HEK293T (cell line): ENCODE measurements at regions not wholly inside any gene's neighbourhood (a gene's known extent, or its start where the extent isn't known, plus 50 kb on each side); places are given as distances from the start of the nearest gene placed in this dataset.

Experiments used
- CTCF ChIA-PET: fragments of 350-600 bp; formaldehyde crosslinking; extraction: SDS; loops from one replicate; lab custom pipeline; 2021; ENCODE audit warnings: antibody characterized with exemption, inconsistent platforms; lab: Yijun Ruan, JAX
- POLR2A ChIA-PET: fragments of 350-600 bp; formaldehyde crosslinking; extraction: SDS; loops from one replicate; lab custom pipeline; 2020; ENCODE audit warnings: antibody characterized with exemption, inconsistent platforms; lab: Yijun Ruan, JAX
- DNase-seq: peaks from one replicate; pipeline ENCODE4 v3.0.0; 2012; ENCODE audit warnings: mixed read lengths; ENCODE audit errors: extremely low spot score
- ARNT ChIP-seq: fragments of 450-650 bp; IDR thresholded peaks from 2 replicates; pipeline ENCODE4 v1.6.1; 2017; ENCODE audit warnings: mild to moderate bottlenecking
- BHLHE40 ChIP-seq: fragments of 450-650 bp; IDR thresholded peaks from 2 replicates; pipeline ENCODE4 v1.6.1; 2016; ENCODE audit warnings: mild to moderate bottlenecking, moderate library complexity, borderline replicate concordance
- CTBP1 ChIP-seq: fragments of 450-650 bp; IDR thresholded peaks from 2 replicates; pipeline ENCODE4 v1.6.1; 2016; ENCODE audit warnings: borderline replicate concordance
- ELF4 ChIP-seq: fragments of 450-650 bp; IDR thresholded peaks from 2 replicates; pipeline ENCODE4 v1.6.1; 2017; ENCODE audit warnings: antibody characterized with exemption
- FOXA1 ChIP-seq: fragments of 450-650 bp; IDR thresholded peaks from 2 replicates; pipeline ENCODE4 v1.6.1; 2016; ENCODE audit warnings: mild to moderate bottlenecking
- FOXK2 ChIP-seq: fragments of 450-650 bp; IDR thresholded peaks from 2 replicates; pipeline ENCODE4 v1.6.1; 2016; ENCODE audit warnings: mild to moderate bottlenecking
- FOXM1 ChIP-seq: fragments of 450-650 bp; IDR thresholded peaks from 2 replicates; pipeline ENCODE4 v1.6.1; 2017; ENCODE audit warnings: mild to moderate bottlenecking, borderline replicate concordance
- HDGF ChIP-seq: fragments of 450-650 bp; IDR thresholded peaks from 2 replicates; pipeline ENCODE4 v1.6.1; 2017; ENCODE audit warnings: antibody characterized with exemption, borderline replicate concordance
- L3MBTL2 ChIP-seq: fragments of 450-650 bp; conservative IDR thresholded peaks from 2 replicates; pipeline ENCODE4 v1.6.1; 2016; ENCODE audit warnings: mild to moderate bottlenecking
- LEF1 ChIP-seq: fragments of 450-650 bp; IDR thresholded peaks from 2 replicates; pipeline ENCODE4 v1.6.1; 2017; ENCODE audit warnings: mild to moderate bottlenecking, borderline replicate concordance
- NFRKB ChIP-seq: fragments of 450-650 bp; IDR thresholded peaks from 2 replicates; pipeline ENCODE4 v1.6.1; 2016; ENCODE audit warnings: mild to moderate bottlenecking, moderate library complexity
- PKNOX1 ChIP-seq: fragments of 450-650 bp; IDR thresholded peaks from 2 replicates; pipeline ENCODE4 v1.6.1; 2016
- SP1 ChIP-seq: fragments of 450-650 bp; IDR thresholded peaks from 2 replicates; pipeline ENCODE4 v1.6.1; 2017
- SUZ12 ChIP-seq: fragments of 450-650 bp; IDR thresholded peaks from 2 replicates; pipeline ENCODE4 v1.6.1; 2016; ENCODE audit warnings: mild to moderate bottlenecking
- TARDBP ChIP-seq: fragments of 450-650 bp; IDR thresholded peaks from 2 replicates; pipeline ENCODE4 v1.6.1; 2016
- ZNF384 ChIP-seq: fragments of 450-650 bp; IDR thresholded peaks from 2 replicates; pipeline ENCODE4 v1.6.1; 2016

GRCh38 chr3:168824107-168824506 is 728.4 kb upstream of the GOLIM4 start:
- POLR2A ChIA-PET = no interaction called here
- CTCF ChIA-PET = no interaction called here
- DNase-seq = no peak

GRCh38 chr3:168823466-168823865 is 727.7 kb upstream of the GOLIM4 start:
- CTCF ChIA-PET = no interaction called here
- POLR2A ChIA-PET = no interaction called here
- no peak for TF ChIP-seq FOXM1
- TF ChIP-seq L3MBTL2 = no peak
- TF ChIP-seq ARNT = no peak
- TF ChIP-seq BHLHE40 = no peak
- no peak for TF ChIP-seq ELF4
- no peak for TF ChIP-seq CTBP1
- no peak for TF ChIP-seq PKNOX1
- TF ChIP-seq TARDBP = no peak
- TF ChIP-seq SUZ12 = no peak
- no peak for TF ChIP-seq FOXA1
- no peak for TF ChIP-seq SP1
- no peak for TF ChIP-seq LEF1
- no peak for DNase-seq

More at GRCh38 chr3:168824107-168824506, 728.4 kb upstream of the GOLIM4 start:
- TF ChIP-seq NFRKB (no peak), ZNF384 (no peak), ARNT (no peak), FOXK2 (no peak), HDGF (no peak), FOXA1 (no peak), PKNOX1 (no peak), ELF4 (no peak), FOXM1 (no peak), BHLHE40 (no peak), L3MBTL2 (no peak), SP1 (no peak), SUZ12 (no peak), TARDBP (no peak), CTBP1 (no peak)

- no peak for DNase-seq
- POLR2A ChIA-PET = no interaction called here
- no peak for TF ChIP-seq SP1
- CTCF ChIA-PET = no interaction called here
Observed at GRCh38 chr3:168820810-168821415, 725.2 kb upstream of the GOLIM4 start.

GRCh38 chr3:168817177-168817576 is 721.5 kb upstream of the GOLIM4 start:
- no peak for DNase-seq
- TF ChIP-seq BHLHE40 (no peak), L3MBTL2 (no peak), ELF4 (no peak), HDGF (no peak), CTBP1 (no peak), ARNT (no peak)
- CTCF ChIA-PET = interaction anchor here (0.8 kb wide), 1 partner anchor 30 kb away, joined by 4 read pairs; no protein-coding TSS in a partner anchor
- POLR2A ChIA-PET = no interaction called here

- no peak for TF ChIP-seq BHLHE40
- no peak for TF ChIP-seq TARDBP
- no peak for TF ChIP-seq LEF1
- no peak for TF ChIP-seq PKNOX1
- no peak for TF ChIP-seq HDGF
- no peak for TF ChIP-seq L3MBTL2
- POLR2A ChIA-PET = no interaction called here
- no peak for DNase-seq
- CTCF ChIA-PET = no interaction called here
Observed at GRCh38 chr3:168815946-168816345, 720.2 kb upstream of the GOLIM4 start.

- POLR2A ChIA-PET = no interaction called here
- no peak for TF ChIP-seq FOXK2
- TF ChIP-seq L3MBTL2 = no peak
- no peak for TF ChIP-seq BHLHE40
- peak; percentile 30 for TF ChIP-seq PKNOX1
Observed at GRCh38 chr3:168813225-168813802, 717.6 kb upstream of the GOLIM4 start.

GRCh38 chr3:168812234-168812633 is 716.5 kb upstream of the GOLIM4 start:
- CTCF ChIA-PET = no interaction called here
- DNase-seq = peak; percentile 14
- POLR2A ChIA-PET = no interaction called here

More at GRCh38 chr3:168813225-168813802, 717.6 kb upstream of the GOLIM4 start:
- CTCF ChIA-PET = no interaction called here
- DNase-seq = no peak

More at GRCh38 chr3:168812234-168812633, 716.5 kb upstream of the GOLIM4 start:
- TF ChIP-seq PKNOX1 (peak; percentile 43; the same call in 1 of the 2 replicates), ZNF384 (0 out of 2 replicates have a peak, but pooled peaks have one; percentile 28), ARNT (no peak)
